K562 (cell line): ENCODE measurements at regions not wholly inside any gene's neighbourhood (a gene's known extent, or its start where the extent isn't known, plus 50 kb on each side); places are given as distances from the start of the nearest gene placed in this dataset.

Experiments used
- ATAC-seq: fragments of 200-7000 bp; cut with Tn5 transposase; 3 replicates; pipeline ENCODE4 v1.9.1; 2020; ENCODE audit warnings: moderate library complexity
- BruUV-seq: library from RNA; stranded (reverse); fragments of 400-500 nt; replicated peaks from 2 replicates; lab custom pipeline; 2021; lab: Mats Ljungman, UMichigan
- CTCF ChIA-PET: fragments of 300-600 bp; formaldehyde crosslinking; extraction: SDS; loops from one replicate; lab custom pipeline; 2021; ENCODE audit warnings: low intra/inter-chr PET ratio; lab: Yijun Ruan, JAX
- POLR2A ChIA-PET: fragments of 300-600, 350-650 bp; sonication (Branson Sonifier 250); formaldehyde crosslinking; extraction: SDS; loops from one replicate; lab custom pipeline; 2021; ENCODE audit warnings: antibody characterized with exemption, inconsistent platforms; lab: Yijun Ruan, JAX
- DNase-seq, 4 experiments: peaks; one replicate each; pipeline versions ENCODE4 v3.0.0 to v3.0.0-alpha.2; 2011 to 2018; ENCODE audit warnings: low spot score in 3 of 4, mixed read lengths in 3 of 4; ENCODE audit errors: extremely low read depth in 1 of 4
- FAIRE-seq: peaks from 2 replicates; lab custom pipeline; 2011; peaks lifted over from hg19 to GRCh38; lab: Jason Lieb, UNC
- H2AFZ ChIP-seq: 2 replicates; pipeline ENCODE4 v1.6.0; 2011; ENCODE audit warnings: low read depth, low read length, control low read depth, inconsistent platforms
- H3K27ac ChIP-seq: fragments of 200-600 bp; 3 replicates; pipeline ENCODE4 v1.8.0; 2011; ENCODE audit warnings: low read depth, mild to moderate bottlenecking, control low read depth, inconsistent platforms, low read length, moderate library complexity, mixed read lengths; ENCODE audit errors: extremely low read depth
- H3K27me3 ChIP-seq, 2 experiments: fragments of 300-600 bp in 1 of 2; 2 replicates in 1 of 2; 3 replicates in 1 of 2; pipeline versions ENCODE4 v1.6.0 to v1.8.0; 2011; ENCODE audit warnings: inconsistent platforms in 2 of 2, low read length in 2 of 2, mild to moderate bottlenecking in 1 of 2, mixed read lengths in 1 of 2, moderate library complexity in 1 of 2; ENCODE audit not compliant: control insufficient read depth in 2 of 2, insufficient read depth in 2 of 2
- H3K36me3 ChIP-seq: fragments of 300-600 bp; 3 replicates; pipeline ENCODE4 v1.8.0; 2011; ENCODE audit warnings: mild to moderate bottlenecking, low read length, inconsistent platforms; ENCODE audit not compliant: control insufficient read depth, insufficient read depth
- H3K4me1 ChIP-seq, 2 experiments: fragments of 200-600 bp in 1 of 2; replicated peaks in 1 of 2; 2 replicates in 1 of 2; 3 replicates in 1 of 2; pipeline versions ENCODE4 v1.5.1 to v1.8.0; 2011; ENCODE audit warnings: inconsistent platforms in 2 of 2, low read length in 2 of 2, mild to moderate bottlenecking in 1 of 2, mixed read lengths in 1 of 2, moderate library complexity in 1 of 2; ENCODE audit not compliant: control insufficient read depth in 2 of 2, insufficient read depth in 2 of 2
- H3K4me2 ChIP-seq: 2 replicates; pipeline ENCODE4 v1.6.1; 2011; ENCODE audit warnings: low read length, control low read depth, inconsistent platforms, mixed read lengths; ENCODE audit not compliant: insufficient read depth
- H3K4me3 ChIP-seq: fragments of 200-600 bp; sonication (generic), shearing (Covaris generic); 2 replicates; pipeline ENCODE4 v1.5.1; 2016; ENCODE audit warnings: control low read depth, inconsistent platforms
- H3K79me2 ChIP-seq: fragments of 200-600 bp; 3 replicates; pipeline ENCODE4 v1.8.0; 2011; ENCODE audit warnings: low read length, inconsistent platforms; ENCODE audit not compliant: control insufficient read depth, insufficient read depth
- H3K9ac ChIP-seq, 2 experiments: 2 replicates each; pipeline versions ENCODE4 v1.6.0 to v1.6.1; 2011; ENCODE audit warnings: low read depth in 2 of 2, low read length in 2 of 2, control low read depth in 1 of 2, inconsistent platforms in 1 of 2, mild to moderate bottlenecking in 1 of 2, mixed read lengths in 1 of 2; ENCODE audit not compliant: insufficient read depth in 1 of 2
- H3K9me1 ChIP-seq: one replicate; pipeline ENCODE4 v1.6.0; 2011; ENCODE audit warnings: inconsistent platforms, mild to moderate bottlenecking, low read length, moderate library complexity; ENCODE audit not compliant: control insufficient read depth, insufficient read depth
- H3K9me3 ChIP-seq: replicated peaks from 2 replicates; pipeline ENCODE4 v1.5.1; 2011; ENCODE audit warnings: low read depth, low read length, inconsistent platforms; ENCODE audit not compliant: control insufficient read depth, insufficient read depth
- H4K20me1 ChIP-seq: replicated peaks from 2 replicates; pipeline ENCODE4 v1.6.1; 2011; ENCODE audit warnings: low read length, inconsistent platforms, mixed read lengths; ENCODE audit not compliant: control insufficient read depth, insufficient read depth
- CGGBP1 ChIP-seq: fragments of 250-450 bp; sonication (Bioruptor Pico); IDR thresholded peaks from 2 replicates; pipeline ENCODE4 v1.9.0; 2021; ENCODE audit warnings: mild to moderate bottlenecking
- CTCF ChIP-seq, 3 experiments: IDR thresholded peaks in 2 of 3; conservative IDR thresholded peaks in 1 of 3; 2 replicates each; pipeline ENCODE4 v1.5.1; 2011 to 2012; ENCODE audit warnings: low read length in 3 of 3, mild to moderate bottlenecking in 3 of 3, control low read depth in 2 of 3, improper control_type of control experiment in 1 of 3, inconsistent platforms in 1 of 3, low read depth in 1 of 3, mixed read lengths in 1 of 3, moderate library complexity in 1 of 3; ENCODE audit not compliant: insufficient read depth in 2 of 3
- E4F1 ChIP-seq: fragments of 250-450 bp; sonication (Bioruptor Pico); IDR thresholded peaks from 2 replicates; pipeline ENCODE4 v1.5.0; 2021; ENCODE audit warnings: mild to moderate bottlenecking, borderline replicate concordance
- EP400 ChIP-seq: fragments of 450-650 bp; IDR thresholded peaks from 2 replicates; pipeline ENCODE4 v1.6.1; 2017; ENCODE audit warnings: antibody characterized with exemption, mild to moderate bottlenecking, moderate library complexity
- FOXK2 ChIP-seq, 2 experiments: fragments of 450-650 bp; IDR thresholded peaks in 1 of 2; conservative IDR thresholded peaks in 1 of 2; 2 replicates each; pipeline ENCODE4 v1.6.1; 2016; ENCODE audit warnings: low read depth in 2 of 2, mild to moderate bottlenecking in 1 of 2
- GTF2A2 ChIP-seq: IDR thresholded peaks from 2 replicates; pipeline ENCODE4 v1.6.1; 2016; ENCODE audit warnings: mild to moderate bottlenecking, missing genetic modification characterization, missing compliant biosample characterization
- HMG20A ChIP-seq: fragments of 450-650 bp; formaldehyde crosslinking; conservative IDR thresholded peaks from 2 replicates; pipeline ENCODE4 v1.4.0; 2020; ENCODE audit warnings: mild to moderate bottlenecking, mixed read lengths
- HNRNPUL1 ChIP-seq: fragments of 200-400 bp; formaldehyde crosslinking; IDR thresholded peaks from 2 replicates; pipeline ENCODE4 v1.6.1; 2017; ENCODE audit warnings: low read length
- KLF13 ChIP-seq: fragments of 450-650 bp; IDR thresholded peaks from 2 replicates; pipeline ENCODE4 v1.6.1; 2016; ENCODE audit warnings: missing genetic modification characterization, low read depth, mild to moderate bottlenecking, missing compliant biosample characterization, moderate library complexity, borderline replicate concordance
- NKRF ChIP-seq: fragments of 450-650 bp; IDR thresholded peaks from 2 replicates; pipeline ENCODE4 v1.6.1; 2016; ENCODE audit warnings: borderline replicate concordance
- PPARD ChIP-seq: fragments of 250-450 bp; sonication (Bioruptor Pico); IDR thresholded peaks from 2 replicates; pipeline ENCODE4 v1.8.0; 2022; ENCODE audit warnings: inconsistent platforms, mild to moderate bottlenecking, moderate library complexity
- SAP30 ChIP-seq: fragments of 200-600 bp; sonication (generic); IDR thresholded peaks from 2 replicates; pipeline ENCODE4 v1.6.1; 2012; ENCODE audit warnings: borderline replicate concordance, low read depth, mild to moderate bottlenecking, moderate library complexity, low read length, control low read depth, inconsistent platforms; ENCODE audit not compliant: insufficient read depth, poor library complexity, severe bottlenecking
- ZFX ChIP-seq: sonication (generic); formaldehyde crosslinking; IDR thresholded peaks from 2 replicates; pipeline ENCODE4 v1.8.0; 2022; ENCODE audit warnings: mild to moderate bottlenecking, missing genetic modification reagents, moderate library complexity
- ZNF24 ChIP-seq: fragments of 450-650 bp; IDR thresholded peaks from 2 replicates; pipeline ENCODE4 v1.6.1; 2016
- ZNF316 ChIP-seq: fragments of 450-650 bp; IDR thresholded peaks from 2 replicates; pipeline ENCODE4 v1.6.1; 2016
- WGBS: fragments of 100-300 bp; shearing (Covaris generic); methylation state at CpG from one replicate; pipeline ENCODE4 v1.1.6; 2016; ENCODE audit warnings: low coverage, mixed read lengths; ENCODE audit not compliant: insufficient coverage; ENCODE audit errors: missing lambda C conversion rate; 5-methylcytosine and 5-hydroxymethylcytosine counted together
- in situ Hi-C: fragments of 300-500 bp; cut with MboI; formaldehyde crosslinking; loops from 4 replicates; pipeline ENCODE4 v1.15.0; 2018; ENCODE audit warnings: inconsistent platforms, mixed read lengths
- intact Hi-C: fragments of 100-400 bp; cut with micrococcal nuclease; formaldehyde crosslinking; loops from 2 replicates; pipeline ENCODE4 v1.14.2; 2022

- no peak overlapping the region for H3K4me3 ChIP-seq
- intact Hi-C loops: no loop called here
- H3K9me3 ChIP-seq: no peaks in the 10 kb centered on the region
- ATAC-seq (no peak), FAIRE-seq (no peak), DNase-seq (no peak)
- no peak overlapping the region for H2AFZ ChIP-seq
- ChIA-PET POLR2A (no interaction called here), CTCF (no interaction called here)
- H3K9ac ChIP-seq: no peak overlapping the region
- H3K27me3 ChIP-seq: no peaks in the 10 kb centered on the region
- no peaks in the 10 kb centered on the region for H4K20me1 ChIP-seq
- H3K4me2 ChIP-seq: no peak overlapping the region
- BruUV-seq: no TSS peak
- 1% methylated on average over 6 of the region's 6 CpGs for WGBS
- no peak overlapping the region for H3K27ac ChIP-seq
- no peaks in the 10 kb centered on the region for H3K9me1 ChIP-seq
- no peaks in the 10 kb centered on the region for H3K79me2 ChIP-seq
- in situ Hi-C loops: no loop called here
- no peaks in the 10 kb centered on the region for H3K4me1 ChIP-seq
- H3K36me3 ChIP-seq: no peaks in the 10 kb centered on the region
- no peak for TF ChIP-seq ZNF24
- no peak for TF ChIP-seq SAP30
- no peak for TF ChIP-seq HNRNPUL1
- TF ChIP-seq NKRF: no peak
- no peak for TF ChIP-seq EP400
- TF ChIP-seq KLF13: no peak
- no peak for TF ChIP-seq FOXK2 (conservative IDR thresholded peaks at IDR 0.05 in 1 of 2, IDR thresholded peaks at IDR 0.05 in 1 of 2; ENCODE audit: low read depth in 2 of 2)
- TF ChIP-seq E4F1 (CRISPR knock-in tag): no peak
- TF ChIP-seq PPARD (CRISPR knock-in tag): no peak
- TF ChIP-seq ZNF316: no peak
- no peak for TF ChIP-seq CTCF (IDR thresholded peaks at IDR 0.05 in 2 of 3, conservative IDR thresholded peaks at IDR 0.05 in 1 of 3; ENCODE audit: insufficient read depth in 2 of 3, low read depth in 1 of 3, low read length in 3 of 3)
- TF ChIP-seq ZFX (CRISPR knock-in tag): no peak
- no peak for TF ChIP-seq CGGBP1 (CRISPR knock-in tag)
- no peak for TF ChIP-seq HMG20A (CRISPR knock-in tag)
- TF ChIP-seq GTF2A2 (tag): no peak
These were observed 788.4 kb upstream of the SORCS1 start for GRCh38 chr10:107952649-107953556.
